Activated gamma-delta T cell (primary cell): ENCODE measurements at regions not wholly inside any gene's neighbourhood (a gene's known extent, or its start where the extent isn't known, plus 50 kb on each side); places are given as distances from the start of the nearest gene placed in this dataset.
"Not testable (repeated sequence)": the region's sequence is repeated elsewhere in the genome, so short reads cannot be mapped to it uniquely, and the experiment has no call there.

Source experiments
- DNase-seq: peaks from one replicate; lab custom pipeline; 2025; lab: John Stamatoyannopoulos, UW

DNA sequence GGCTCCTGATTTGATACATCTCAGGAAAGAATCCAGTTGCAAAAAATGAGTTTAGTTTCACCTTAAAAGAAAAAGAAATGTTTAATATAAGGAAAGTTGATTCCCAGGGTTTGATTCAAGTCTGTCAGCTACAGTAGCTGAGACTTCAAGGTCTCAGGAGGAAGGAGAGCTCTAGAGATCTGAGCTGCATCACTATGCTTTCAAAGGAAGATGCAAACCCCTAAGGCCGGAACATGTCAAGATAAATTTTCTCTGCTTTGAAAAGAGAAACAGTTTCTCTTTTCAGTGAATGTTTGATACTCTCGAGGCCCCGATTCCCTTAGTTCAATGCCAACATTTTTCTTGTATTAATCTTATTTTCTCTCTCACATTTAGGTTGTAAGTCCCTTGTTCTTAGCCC lies 128.6 kb downstream of the RGPD3 start:
- DNase-seq: no peak

DNA sequence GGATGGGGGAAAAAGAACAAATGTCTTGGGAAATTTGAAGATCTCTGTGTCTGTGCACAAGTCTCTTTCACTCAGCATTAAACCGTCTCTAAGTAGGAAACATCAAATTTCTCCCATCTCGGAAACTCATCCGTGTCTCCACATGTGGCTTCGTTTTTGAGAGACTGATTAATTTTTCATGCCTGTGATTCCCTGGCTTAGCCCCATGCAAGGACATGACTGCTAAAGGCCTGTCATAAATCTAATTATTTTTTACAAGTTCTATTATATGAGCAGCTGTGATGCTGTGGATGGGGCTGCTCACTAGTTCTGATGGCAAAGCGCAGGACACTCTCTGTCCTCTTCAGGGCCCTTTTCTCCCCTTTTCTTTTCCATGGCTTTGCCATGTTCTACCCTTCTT lies 129.1 kb downstream of the RGPD3 start:
- no peak for DNase-seq

DNA sequence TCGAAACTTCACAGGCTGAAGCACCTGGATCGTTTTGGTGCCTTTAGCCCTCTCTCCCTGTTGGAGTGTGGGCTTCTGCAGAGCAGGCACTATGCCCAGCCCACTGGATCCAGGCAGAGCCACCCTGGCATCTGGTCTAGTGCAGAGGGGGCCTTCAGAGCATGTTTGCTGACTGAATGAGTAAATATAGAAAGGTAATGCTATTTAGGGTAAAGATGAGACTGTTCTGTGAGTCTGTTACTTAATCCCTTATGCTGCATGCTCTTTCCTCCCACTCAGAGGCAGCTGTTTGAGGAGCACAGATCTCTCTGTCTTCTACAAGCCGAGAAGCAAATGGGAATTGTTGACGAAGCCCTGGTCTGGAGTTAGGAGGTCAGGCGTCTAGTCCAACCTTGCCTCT lies 130.2 kb downstream of the RGPD3 start:
- no peak for DNase-seq

DNA sequence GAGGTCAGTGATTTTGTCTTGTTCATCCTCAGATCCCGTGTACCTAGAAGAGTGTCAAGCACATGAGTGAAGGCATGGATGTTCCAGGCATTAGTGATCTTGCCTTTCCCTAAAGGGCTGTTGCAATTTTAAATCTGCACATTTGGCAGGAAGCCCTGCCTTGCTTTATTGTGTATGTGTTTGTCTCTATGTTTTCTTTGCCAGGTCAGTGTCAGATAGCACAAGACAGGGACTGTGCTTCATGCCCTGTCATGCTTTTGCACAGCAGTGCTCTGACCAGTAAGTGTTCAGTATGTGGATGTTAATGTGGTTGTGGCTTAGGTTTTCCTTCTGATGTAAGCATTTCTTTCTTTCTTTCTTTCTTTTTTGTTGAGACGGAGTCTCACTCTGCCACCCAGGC lies 131.5 kb downstream of the RGPD3 start:
- DNase-seq: no peak

DNA sequence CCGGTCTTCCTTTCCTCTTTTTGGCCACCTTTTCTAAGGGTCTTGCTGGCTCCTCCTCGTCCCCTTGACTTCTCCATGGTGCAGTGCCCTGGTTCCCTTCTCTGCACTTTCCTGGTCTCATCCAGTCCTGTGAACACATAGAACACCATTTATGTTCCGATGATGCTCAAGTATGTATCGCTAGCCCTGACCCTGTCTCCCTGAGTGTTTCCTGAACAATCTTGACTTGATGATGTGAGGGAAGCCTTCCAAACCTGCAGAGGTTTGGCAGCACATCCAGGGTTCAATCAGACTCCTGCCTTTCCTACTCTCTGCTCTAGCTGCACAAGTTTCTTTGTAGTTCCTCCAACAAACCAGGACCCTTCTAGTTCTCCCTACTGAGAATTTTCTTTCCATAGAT lies 132.1 kb downstream of the RGPD3 start:
- no peak for DNase-seq

DNA sequence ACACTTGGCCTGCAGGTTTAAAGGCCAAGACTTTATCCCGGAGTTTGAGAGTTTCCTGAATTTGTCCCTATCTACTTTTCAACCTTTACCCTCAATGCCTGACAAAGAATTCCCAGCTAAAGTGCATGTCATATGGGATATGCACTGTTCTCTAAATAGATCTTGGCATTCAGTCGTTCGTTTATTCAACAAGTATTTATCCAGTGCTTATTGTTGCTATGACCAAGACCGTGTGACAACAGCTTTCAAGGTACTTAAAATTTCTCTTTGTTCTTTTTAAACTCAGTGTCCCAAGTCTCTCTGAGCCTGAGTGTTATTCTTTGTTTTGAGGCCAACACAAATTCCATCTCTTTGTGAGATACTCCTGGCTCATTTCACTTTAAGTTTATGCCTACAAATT lies 133.4 kb downstream of the RGPD3 start:
- DNase-seq: no peak

DNA sequence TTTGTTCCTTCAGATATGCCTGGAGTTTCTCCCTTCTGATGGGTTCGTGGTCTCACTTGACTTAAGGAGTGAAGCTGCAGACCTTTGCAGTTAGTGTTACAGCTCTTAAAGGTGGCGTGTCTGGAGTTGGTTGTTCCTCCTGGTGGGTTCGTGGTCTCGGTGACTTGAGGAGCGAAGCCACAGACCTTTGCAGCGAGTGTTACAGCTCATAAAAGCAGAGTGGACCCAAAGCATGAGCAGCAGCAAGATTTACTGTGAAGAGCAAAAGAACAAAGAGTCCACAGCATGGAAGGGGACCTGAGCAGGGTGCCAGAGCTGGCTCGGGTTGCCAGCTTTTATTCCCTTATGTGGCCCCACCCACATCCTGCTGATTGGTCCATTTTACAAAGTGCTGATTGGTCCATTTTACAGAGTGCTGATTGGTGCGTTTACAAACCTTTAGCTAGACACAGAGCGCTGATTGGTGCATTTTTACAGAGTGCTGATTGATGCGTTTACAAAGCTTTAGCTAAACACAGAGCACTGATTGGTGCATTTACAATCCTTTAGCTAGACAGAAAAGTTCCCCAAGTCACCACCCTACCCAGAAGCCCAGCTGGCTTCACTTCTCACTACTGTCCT lies 134.8 kb downstream of the RGPD3 start:
- DNase-seq: not testable (repeated sequence)

DNA sequence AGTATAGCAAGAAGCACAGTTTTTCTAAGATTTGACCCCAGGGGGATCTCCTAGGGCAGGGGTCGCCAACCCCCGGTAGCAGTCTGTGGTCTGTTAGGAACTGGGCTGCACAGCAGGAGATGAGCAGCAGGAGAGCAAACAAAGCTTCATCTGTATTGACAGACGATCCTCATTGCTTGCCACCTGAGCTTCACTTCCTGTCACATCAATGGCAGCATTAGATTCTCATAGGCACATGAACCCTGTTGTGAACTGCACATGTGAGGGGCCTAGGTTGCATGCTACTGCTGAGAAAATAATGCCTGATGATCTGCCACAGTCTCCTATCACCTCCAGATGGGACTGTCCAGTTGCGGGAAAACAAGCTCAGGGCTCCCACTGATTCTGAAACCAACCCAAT lies 136.2 kb downstream of the RGPD3 start:
- DNase-seq: no peak

DNA sequence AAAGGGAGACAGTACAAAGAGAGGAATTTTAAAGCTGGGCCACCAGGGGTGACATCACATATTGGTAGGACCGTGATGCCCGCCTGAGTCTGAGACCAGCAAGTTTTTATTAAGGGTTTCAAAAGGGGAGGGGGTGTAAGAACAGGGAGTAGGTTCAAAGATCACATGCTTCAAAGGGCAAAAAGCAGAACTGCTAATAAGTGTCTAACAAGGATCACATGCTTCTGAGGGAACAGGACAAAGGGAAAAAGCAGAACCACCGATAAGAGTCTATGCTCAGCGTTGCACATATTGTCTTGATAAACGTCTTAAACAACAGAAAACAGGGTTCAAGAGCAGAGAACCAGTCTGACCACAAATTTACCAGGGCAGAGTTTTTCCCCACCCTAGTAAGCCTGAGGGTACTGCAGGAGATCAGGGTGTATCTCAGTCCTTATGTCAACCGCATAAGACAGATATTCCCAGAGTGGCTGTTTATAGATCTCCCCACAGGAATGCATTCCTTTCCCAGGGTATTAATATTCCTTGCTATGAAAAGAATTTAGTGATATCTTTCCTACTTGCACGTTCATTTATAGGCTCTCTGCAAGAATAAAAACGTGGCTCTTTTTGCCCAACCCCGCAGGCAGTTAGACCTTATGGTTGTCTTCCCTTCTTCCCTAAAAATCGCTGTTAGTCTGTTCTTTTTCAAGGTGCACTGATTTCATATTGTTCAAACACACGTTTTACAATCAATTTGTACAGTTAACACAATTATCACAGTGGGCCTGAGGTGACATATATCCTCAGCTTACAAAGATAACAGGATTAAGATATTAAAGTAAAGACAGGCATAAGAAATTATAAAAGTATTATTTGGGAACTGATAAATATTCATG lies 136.5 kb upstream of the UXS1 start:
- not testable (repeated sequence) for DNase-seq

DNA sequence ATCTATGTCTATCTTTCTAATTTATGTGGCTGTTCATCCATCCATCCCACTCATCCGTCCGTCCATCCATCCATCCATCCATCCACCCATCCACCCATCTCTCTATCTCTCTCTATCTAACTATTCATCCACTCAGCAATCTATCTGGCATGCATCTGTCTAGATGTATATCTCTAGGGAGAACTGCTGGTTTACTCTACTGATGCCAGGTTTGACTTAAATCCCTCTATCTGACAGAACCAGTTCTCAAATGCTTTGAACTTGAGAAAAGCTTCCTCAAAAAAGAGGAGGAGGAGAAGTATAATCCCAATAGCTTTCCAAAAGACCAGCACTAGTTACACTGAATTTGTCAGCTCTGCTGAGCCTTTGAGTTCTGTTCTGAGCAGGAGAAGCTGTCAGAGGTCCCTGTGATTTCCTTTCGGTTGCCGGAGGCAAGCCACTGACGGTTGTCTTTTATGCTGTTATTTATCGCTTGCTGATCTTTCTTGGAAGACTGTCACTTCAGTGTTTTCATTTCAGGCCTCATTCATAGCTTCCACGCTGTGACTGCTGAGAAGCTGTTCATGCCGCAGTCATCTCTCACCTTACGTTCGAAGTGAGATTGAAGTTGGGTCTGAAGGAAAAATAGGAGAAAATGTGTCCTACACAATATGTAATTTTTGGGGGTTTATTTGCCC lies 129.4 kb upstream of the UXS1 start:
- no peak for DNase-seq

DNA sequence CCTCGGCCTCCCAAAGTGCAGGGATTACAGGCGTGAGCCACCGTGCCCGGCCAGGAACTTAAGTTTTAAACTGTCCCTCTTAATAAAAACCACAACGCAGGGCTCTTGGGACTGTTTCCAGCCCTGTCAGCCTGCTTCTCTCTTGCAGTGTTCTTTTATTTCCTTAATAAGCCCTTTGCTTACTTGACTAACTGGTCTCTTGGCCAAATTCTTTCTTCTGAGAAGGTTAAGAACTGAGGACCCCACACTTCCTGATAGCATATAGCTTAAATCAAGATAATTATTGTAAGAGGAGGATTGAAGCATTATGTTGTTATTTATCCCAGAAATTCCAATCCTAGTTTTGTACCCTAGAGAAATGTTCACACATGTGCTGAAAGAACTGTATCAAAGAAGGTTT lies 128.2 kb upstream of the UXS1 start:
- DNase-seq: no peak

DNA sequence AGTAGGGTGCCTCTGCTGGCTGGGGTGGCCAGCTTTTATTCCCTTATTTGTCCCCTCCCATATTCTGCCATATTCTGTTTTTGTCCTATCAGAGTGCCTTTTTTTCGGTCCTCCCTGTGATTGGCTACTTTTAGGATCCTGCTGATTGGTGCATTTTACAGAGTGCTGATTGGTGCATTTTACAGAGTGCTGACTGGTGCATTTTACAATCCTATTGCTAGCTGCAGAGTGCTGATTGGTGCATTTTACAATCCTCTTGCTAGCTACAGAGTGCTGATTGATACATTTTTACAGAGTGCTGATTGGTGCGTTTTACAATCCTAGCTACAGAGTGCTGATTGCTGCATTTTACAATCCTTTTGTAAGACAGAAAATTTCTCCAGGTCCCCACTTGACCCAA lies 126.3 kb upstream of the UXS1 start:
- DNase-seq: not testable (repeated sequence)

DNA sequence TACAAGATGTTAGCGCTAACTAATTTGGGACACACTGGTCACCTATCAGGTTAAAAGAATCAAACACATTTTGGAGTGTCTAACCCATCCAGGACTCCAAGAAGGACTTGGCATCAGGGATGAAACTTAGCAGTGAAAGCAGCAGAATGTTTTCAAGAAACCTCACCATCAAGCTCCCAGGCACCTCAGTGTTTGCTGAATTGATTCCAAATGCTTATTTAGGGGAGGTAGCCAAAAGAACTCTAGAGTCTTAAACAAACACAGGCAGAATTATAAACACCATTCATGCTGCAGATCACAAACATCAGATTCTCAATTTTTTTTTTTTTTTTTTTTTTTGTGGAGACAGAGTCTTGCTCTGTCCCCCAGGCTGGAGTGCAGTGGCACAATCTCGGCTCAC lies 122.8 kb upstream of the UXS1 start:
- DNase-seq: no peak

DNA sequence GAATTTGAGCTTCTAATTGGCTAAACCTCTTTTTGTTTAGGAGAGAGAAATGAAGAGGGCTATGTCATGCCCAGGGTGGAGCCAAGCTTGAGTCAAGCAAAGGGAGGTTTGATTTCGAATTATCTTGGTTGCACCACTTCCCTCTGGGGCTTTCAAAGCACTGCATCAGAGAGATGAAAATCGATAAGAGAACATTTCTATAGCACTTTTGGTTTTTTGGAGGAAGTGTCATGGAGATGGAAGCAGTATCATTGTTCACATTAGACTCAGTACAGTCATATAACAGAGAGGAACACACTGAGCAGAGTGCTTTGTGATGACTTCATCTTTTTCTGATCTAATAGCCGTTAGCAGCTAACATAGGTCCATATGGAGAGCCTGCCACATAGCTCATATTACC lies 120.3 kb upstream of the UXS1 start:
- no peak for DNase-seq

DNA sequence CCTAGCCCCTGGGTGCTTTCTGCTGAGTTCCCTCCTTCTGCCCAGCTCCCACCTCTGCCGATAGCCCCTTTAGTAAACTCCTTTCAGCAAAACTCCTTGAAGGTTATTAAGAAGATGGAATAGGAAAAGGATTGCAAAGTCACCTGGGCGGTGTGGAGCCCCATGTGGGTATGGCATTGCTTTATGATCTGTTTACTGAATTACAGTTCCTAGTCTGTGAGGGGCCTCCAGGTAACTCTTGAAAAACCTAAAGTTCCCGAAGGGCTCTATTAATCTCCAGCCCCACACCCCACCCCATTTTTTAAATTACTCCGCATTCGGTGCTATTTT lies 116.9 kb upstream of the UXS1 start:
- DNase-seq: no peak

DNA sequence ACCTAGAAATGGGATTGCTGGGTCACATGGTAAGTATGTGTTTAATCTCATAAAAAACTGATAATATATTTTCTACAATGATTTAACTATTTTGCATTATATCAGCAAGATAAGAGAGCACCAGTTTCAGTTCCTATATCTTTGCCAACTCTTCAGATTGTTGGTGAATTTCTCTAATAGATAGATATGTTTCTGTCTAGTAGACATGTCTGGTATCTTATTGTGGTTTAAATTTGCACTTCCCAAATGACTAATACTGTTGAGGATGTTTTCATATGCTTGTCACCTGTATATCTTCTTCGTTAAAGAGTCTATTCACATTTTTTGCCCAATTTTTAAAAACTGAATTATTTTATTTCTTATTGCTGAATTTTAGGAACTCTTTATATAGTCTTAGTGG lies 113.8 kb upstream of the UXS1 start:
- no peak for DNase-seq

DNA sequence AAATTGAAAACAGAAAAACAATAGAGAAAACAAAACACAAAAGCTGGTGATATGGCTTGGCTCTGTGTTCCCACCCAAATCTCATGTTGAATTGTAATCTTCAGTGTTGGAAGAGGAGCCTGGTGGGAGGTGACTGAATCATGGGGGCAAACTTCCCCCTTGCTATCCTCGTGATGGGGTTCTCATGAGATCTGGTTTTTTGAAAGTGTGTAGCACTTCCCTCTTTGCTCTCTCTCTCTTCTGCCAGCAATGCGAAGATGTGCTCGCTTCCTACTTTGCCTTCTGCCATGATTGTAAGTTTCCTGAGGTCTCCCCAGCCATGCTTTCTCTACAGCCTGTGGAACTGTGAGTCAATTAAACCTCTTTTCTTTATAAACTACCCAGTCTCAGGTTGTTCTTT lies 112.3 kb upstream of the UXS1 start:
- no peak for DNase-seq

DNA sequence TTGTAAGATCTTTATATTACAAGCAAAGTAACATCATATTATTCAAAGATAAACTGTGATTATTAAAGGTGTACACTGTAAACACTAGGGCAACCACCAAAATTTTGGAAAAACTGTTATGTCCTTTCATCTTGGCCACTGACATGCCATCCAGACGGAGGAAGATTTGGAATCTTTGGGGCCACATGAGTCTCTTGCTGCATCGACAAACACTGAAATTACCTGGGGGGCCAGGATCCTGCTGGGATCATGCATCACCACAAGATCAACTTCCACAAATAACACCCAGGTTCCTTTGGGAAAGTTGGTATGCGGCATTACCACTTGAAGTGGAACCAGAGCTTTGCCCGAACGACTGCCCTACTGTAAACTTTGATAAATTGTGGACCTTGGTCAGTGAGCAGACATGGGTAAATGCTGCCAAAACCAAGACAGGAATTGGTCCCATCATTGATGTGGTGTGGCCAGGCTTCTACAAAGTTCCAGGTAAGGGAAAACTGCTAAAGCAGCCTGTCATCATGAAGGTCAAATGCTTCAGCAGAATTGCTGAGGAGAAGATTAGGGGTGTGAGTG lies 110.6 kb upstream of the UXS1 start:
- DNase-seq: no peak

DNA sequence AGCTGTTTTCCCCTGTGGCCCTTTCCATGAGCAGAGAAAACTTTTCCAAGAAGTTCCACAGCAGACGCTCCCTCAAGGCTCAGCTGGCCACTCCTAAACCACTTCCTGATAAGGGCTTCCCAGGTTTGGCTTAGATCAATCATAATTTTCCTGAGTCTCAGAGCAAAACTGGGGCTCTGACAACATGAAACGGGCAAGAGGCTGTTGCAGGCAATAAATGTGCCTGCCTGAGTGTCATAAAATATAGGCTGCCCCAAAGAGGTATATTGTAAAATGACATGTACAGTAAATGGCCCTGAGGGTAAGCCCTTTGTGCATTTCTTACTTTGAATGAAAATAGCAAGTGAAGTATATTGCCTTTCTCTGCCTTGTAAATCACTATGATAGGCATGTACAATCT lies 105.6 kb upstream of the UXS1 start:
- DNase-seq: no peak

DNA sequence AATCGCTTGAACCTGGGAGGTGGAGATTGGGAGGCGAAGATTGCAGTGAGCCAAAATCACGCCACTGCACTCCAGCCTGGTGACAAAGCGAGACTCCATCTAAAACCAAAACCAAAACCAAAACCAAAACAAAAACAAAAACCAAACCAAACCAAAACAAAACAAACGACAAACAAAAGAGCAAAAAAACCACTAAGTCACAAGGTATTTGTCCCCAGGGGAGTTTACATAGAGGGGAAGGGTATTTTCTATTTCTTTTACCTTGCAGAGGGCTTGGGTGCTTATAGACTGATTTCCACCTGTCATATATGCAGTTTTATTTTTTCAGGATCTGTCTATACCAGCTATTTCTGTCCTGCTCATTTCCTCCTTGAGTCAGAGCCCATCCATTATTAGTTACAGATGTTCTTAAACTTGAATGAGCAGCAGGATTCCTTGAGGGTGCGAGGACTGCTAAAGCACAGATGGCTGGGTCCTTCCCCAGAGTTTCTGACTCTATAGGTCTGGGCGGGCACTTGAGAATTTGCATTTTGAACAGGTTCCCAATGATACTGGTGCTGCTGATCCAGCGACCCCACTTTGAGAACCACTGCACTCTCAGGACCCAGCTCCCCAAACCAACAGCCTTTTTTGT lies 102.2 kb upstream of the UXS1 start:
- DNase-seq: no peak

DNA sequence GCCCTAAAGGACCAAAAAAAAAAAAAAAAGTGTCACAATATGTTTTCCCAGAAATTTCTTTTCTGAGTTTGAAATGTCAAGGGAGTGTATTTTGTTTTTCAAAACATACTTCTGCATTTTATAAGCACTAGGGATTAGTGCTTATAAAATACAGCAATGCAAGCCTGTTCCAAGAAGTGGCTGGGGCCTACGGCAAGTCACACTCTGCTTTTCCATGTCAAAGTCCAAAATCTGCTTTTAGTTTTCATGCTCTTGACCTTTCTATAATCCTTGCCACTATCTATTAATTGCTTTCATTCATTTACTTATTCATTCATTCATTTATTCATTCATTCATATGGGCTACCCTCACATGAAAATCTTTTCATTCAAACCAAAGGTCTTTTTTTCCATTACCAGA lies 100.1 kb upstream of the UXS1 start:
- DNase-seq: no peak

DNA sequence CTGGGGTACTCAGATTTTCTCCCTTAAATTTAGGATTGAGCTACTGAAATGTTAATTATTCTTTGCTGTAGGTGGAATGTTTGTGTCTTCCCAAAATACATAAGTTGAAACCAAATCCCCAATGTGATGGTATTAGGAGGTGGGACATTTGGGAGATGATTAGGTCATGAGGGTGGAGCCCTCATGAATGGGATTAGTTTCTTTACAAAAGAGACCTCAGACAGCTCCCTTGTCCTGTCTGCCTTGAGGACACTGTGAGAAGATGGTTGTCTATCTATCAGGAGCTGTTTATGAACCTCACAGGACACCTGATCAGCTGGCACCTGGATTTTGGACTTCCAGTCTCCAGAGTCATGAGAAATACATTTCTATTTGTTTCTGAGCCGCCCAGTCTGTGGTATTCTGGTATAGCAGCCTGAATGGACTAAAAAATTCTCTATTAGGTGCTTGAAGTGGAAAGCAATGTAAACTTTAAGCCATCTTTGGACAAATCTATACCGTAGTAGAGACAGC lies 99.2 kb upstream of the UXS1 start:
- DNase-seq: no peak
